ENCODE measurements at regions not wholly inside any gene's neighbourhood (a gene's known extent, or its start where the extent isn't known, plus 50 kb on each side); places are given as distances from the start of the nearest gene placed in this dataset.

- no peak for DNase-seq (ENCODE audit: low read depth)
- in situ Hi-C loops (cut with HindIII; ENCODE audit: low sequenced_read_pairs), result no loop called here
- H3K4me3 ChIP-seq (ENCODE audit: low read depth, low read length), result no peak overlapping the region
- TF ChIP-seq, protein P1, sequence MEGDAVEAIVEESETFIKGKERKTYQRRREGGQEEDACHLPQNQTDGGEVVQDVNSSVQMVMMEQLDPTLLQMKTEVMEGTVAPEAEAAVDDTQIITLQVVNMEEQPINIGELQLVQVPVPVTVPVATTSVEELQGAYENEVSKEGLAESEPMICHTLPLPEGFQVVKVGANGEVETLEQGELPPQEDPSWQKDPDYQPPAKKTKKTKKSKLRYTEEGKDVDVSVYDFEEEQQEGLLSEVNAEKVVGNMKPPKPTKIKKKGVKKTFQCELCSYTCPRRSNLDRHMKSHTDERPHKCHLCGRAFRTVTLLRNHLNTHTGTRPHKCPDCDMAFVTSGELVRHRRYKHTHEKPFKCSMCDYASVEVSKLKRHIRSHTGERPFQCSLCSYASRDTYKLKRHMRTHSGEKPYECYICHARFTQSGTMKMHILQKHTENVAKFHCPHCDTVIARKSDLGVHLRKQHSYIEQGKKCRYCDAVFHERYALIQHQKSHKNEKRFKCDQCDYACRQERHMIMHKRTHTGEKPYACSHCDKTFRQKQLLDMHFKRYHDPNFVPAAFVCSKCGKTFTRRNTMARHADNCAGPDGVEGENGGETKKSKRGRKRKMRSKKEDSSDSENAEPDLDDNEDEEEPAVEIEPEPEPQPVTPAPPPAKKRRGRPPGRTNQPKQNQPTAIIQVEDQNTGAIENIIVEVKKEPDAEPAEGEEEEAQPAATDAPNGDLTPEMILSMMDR (IDR thresholded peaks at IDR 0.05; ENCODE audit: low read depth, low read length, missing control alignments), result no peak
Observed at GRCh38 chr3:110654843-110655502, 416.6 kb upstream of the NECTIN3 start.

DNA sequence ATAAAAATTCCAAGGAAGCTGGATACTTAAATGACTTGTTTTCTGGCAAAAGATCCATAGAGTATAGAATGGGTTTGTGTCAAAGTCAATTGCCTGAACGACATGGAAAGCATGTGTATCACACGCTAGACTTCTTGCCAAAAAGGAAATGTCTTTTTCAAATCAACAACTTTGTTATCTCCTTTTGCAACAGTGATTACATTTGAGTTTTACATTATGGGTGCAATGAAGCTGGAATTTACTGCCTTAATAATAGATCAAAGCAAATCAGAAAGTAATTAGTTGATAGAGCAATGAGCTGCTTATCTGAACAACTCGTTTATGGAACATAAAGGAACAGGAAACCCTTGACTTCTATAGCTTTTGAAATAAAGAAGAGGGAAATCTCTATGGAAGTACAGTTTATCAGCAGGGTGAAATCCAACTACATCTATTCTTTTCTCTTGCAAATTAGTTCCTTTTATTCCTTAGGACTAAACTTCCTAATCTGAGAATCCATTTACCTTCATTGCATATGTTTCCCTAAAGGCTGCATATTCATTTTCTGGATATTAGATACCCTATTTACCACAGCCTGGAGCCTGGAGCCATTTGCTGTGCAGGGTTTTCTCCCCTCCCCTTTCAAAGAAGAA lies 415.1 kb upstream of the NECTIN3 start:
- in situ Hi-C loops (cut with HindIII; ENCODE audit: low sequenced_read_pairs), result no loop called here
- DNase-seq (ENCODE audit: low read depth), result no peak
- TF ChIP-seq, protein P1 (IDR thresholded peaks at IDR 0.05; ENCODE audit: low read depth, low read length, missing control alignments), result no peak
- H3K4me3 ChIP-seq (ENCODE audit: low read depth, low read length), result no peak overlapping the region

DNA sequence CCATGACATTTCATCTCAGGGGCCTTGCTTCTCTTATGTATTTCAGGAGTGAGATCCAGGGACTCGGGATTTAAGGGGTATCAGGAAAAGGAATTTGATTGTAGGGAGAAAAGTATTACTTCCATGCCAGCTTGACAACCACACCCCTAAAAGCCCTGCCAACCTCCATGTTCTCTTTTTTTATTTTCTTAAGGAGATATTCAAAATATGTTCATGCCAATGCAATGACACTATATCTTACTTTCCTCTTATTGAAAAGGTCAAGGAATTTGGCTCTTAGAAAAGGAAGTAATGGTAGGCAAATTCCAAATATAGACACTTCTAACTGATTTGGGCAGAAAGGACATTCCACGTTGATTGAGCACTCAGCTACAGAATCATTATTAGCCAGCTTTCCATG lies 407.5 kb upstream of the NECTIN3 start:
- TF ChIP-seq, protein P1 (IDR thresholded peaks at IDR 0.05; ENCODE audit: low read depth, low read length, missing control alignments), result no peak
- no peak for DNase-seq (ENCODE audit: low read depth)
- in situ Hi-C loops (cut with HindIII; ENCODE audit: low sequenced_read_pairs), result no loop called here
- H3K4me3 ChIP-seq (ENCODE audit: low read depth, low read length), result no peak overlapping the region

- TF ChIP-seq, protein P1 (IDR thresholded peaks at IDR 0.05; ENCODE audit: low read depth, low read length, missing control alignments), result no peak
- no peak for DNase-seq (ENCODE audit: low read depth)
- H3K4me3 ChIP-seq (ENCODE audit: low read depth, low read length), result no peak overlapping the region
- in situ Hi-C loops (cut with HindIII; ENCODE audit: low sequenced_read_pairs), result no loop called here
Observed at GRCh38 chr3:110666495-110666894, 405.1 kb upstream of the NECTIN3 start.

- in situ Hi-C loops (cut with HindIII; ENCODE audit: low sequenced_read_pairs), result no loop called here
- DNase-seq (ENCODE audit: low read depth), result no peak
- TF ChIP-seq, protein P1 (IDR thresholded peaks at IDR 0.05; ENCODE audit: low read depth, low read length, missing control alignments), result no peak
- H3K4me3 ChIP-seq (ENCODE audit: low read depth, low read length), result no peak overlapping the region
Observed at GRCh38 chr3:110667216-110667615, 404.4 kb upstream of the NECTIN3 start.

DNA sequence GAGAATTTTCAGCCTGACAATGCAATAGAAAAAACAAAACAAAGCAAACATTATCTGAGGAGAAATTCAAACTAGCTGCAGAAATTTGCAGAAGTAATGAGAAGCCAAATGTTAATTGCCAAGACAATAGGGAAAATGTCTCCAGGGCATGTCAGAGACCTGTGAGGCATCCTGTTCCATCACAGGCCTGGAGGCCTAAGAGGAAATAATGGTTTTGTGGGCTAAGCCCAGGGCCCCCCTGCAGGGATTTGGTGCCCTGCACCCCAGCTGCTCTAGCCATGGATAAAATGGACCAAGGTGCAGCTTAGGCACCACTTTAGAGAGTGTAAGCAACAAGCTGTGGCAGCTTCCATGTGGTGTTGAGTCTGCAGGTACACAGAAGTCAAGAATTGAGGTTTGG lies 401.2 kb upstream of the NECTIN3 start:
- in situ Hi-C loops (cut with HindIII; ENCODE audit: low sequenced_read_pairs), result no loop called here
- H3K4me3 ChIP-seq (ENCODE audit: low read depth, low read length), result no peak overlapping the region
- TF ChIP-seq, protein P1 (IDR thresholded peaks at IDR 0.05; ENCODE audit: low read depth, low read length, missing control alignments), result no peak
- DNase-seq (ENCODE audit: low read depth), result no peak

Data from astrocyte of the cerebellum (primary cell).